ENCODE measurements at regions not wholly inside any gene's neighbourhood (a gene's known extent, or its start where the extent isn't known, plus 50 kb on each side); places are given as distances from the start of the nearest gene placed in this dataset.

GRCh38 chr6:23454080-23454976 lies 671.7 kb upstream of the NRSN1 start:
- WGBS, 4 donors: 42 to 55% (median 46%) methylated on average over 5 of the region's 5 CpGs

GRCh38 chr6:23455754-23456153 lies 670.3 kb upstream of the NRSN1 start:
- DNase-seq: no peak
- Histone ChIP-seq H3K36me3 (replicated peaks in 1 of 2) (no peaks in the 10 kb centered on the region), H3K4me1 (replicated peaks in 1 of 2) (no peaks in the 10 kb centered on the region), H3K27ac (no peak overlapping the region), H3K9me3 (replicated peaks in 1 of 3) (no peaks in the 10 kb centered on the region), H3K27me3 (no peaks in the 10 kb centered on the region), H3K4me3 (no peak overlapping the region)
- 74 to 83% (median 78%) methylated on average over 2 of the region's 2 CpGs for WGBS, 4 donors
- intact Hi-C loops (cut with DNase I): no loop called here
- TF ChIP-seq CTCF (IDR thresholded peaks at IDR 0.05): no peak
- no peak for TF ChIP-seq POLR2A (IDR thresholded peaks at IDR 0.05)

More at GRCh38 chr6:23454080-23454976, 671.7 kb upstream of the NRSN1 start:
- no peak for DNase-seq
- Histone ChIP-seq H3K4me1 (replicated peaks in 1 of 2) (no peaks in the 10 kb centered on the region), H3K27me3 (no peaks in the 10 kb centered on the region), H3K27ac (no peak overlapping the region), H3K4me3 (no peak overlapping the region), H3K36me3 (replicated peaks in 1 of 2) (no peaks in the 10 kb centered on the region), H3K9me3 (replicated peaks in 1 of 3) (no peaks in the 10 kb centered on the region)
- TF ChIP-seq CTCF (IDR thresholded peaks at IDR 0.05) (no peak), POLR2A (IDR thresholded peaks at IDR 0.05) (no peak)
- intact Hi-C loops (cut with DNase I): no loop called here

DNA sequence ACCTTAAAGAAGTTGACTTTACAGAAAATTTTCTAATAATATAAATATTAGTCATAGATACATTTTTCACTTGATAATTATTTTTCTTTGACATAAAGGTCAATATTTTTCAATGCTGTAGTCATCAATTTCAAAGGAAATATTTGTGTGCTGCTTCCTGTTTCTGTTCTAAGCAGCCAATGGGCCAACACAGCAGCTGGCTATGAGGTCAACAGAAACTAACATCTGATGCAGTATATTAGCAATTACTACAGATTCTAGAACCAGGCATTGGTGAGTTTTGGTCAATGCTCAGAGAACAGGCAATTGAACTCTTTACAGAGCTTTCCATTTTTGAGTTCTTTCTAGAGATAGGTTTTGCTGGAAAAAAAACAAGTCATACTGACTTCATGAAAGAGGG lies 669.6 kb upstream of the NRSN1 start:
- intact Hi-C loops (cut with DNase I): no loop called here
- Histone ChIP-seq H3K27ac (no peak overlapping the region), H3K9me3 (replicated peaks in 1 of 3) (no peaks in the 10 kb centered on the region), H3K4me1 (replicated peaks in 1 of 2) (no peaks in the 10 kb centered on the region), H3K36me3 (replicated peaks in 1 of 2) (no peaks in the 10 kb centered on the region), H3K27me3 (no peaks in the 10 kb centered on the region), H3K4me3 (no peak overlapping the region)
- DNase-seq: no peak
- TF ChIP-seq CTCF (IDR thresholded peaks at IDR 0.05) (no peak), POLR2A (IDR thresholded peaks at IDR 0.05) (no peak)

DNA sequence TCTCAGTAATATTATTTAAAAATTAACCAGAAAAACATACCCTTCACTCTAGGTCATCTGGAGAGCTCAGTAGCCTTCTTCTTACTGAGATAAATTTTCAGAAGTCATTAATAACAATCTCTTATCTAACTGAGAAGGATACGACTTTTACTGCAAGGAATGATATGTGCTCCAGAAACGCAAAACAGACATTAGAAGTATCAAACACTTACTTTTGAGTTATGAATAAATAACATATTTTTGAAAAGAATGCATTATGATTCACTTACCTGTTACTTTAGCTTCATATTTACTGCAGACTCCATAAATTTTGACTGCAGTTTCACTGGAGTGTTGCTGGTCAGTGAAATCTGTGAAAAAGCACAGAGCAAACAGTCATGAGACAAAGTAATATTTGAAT lies 668.7 kb upstream of the NRSN1 start:
- H3K27me3 ChIP-seq: no peaks in the 10 kb centered on the region
- no peak overlapping the region for H3K4me3 ChIP-seq
- TF ChIP-seq CTCF (IDR thresholded peaks at IDR 0.05) (no peak), POLR2A (IDR thresholded peaks at IDR 0.05) (no peak)
- no peak overlapping the region for H3K27ac ChIP-seq
- no peak for DNase-seq
- intact Hi-C loops (cut with DNase I): no loop called here
- H3K9me3 ChIP-seq (replicated peaks in 1 of 3): no peaks in the 10 kb centered on the region
- WGBS, 4 donors: 33 to 50% (median 43%) methylated on average over 2 of the region's 2 CpGs
- no peaks in the 10 kb centered on the region for H3K4me1 ChIP-seq (replicated peaks in 1 of 2)
- no peaks in the 10 kb centered on the region for H3K36me3 ChIP-seq (replicated peaks in 1 of 2)
